ENCODE measurements at regions not wholly inside any gene's neighbourhood (a gene's known extent, or its start where the extent isn't known, plus 50 kb on each side); places are given as distances from the start of the nearest gene placed in this dataset.

- Histone ChIP-seq H3K36me3 (ENCODE audit: control insufficient read depth, insufficient read depth, low read length) (no peaks in the 10 kb centered on the region), H3K27me3 (ENCODE audit: control insufficient read depth, insufficient read depth, low read length) (no peaks in the 10 kb centered on the region), H3K4me1 (ENCODE audit: control insufficient read depth, insufficient read depth, low read length) (no peaks in the 10 kb centered on the region), H3K27ac (ENCODE audit: low read depth, low read length) (no peak overlapping the region), H3K4me3 (ENCODE audit: low read depth, low read length) (no peak overlapping the region), H3K9me3 (ENCODE audit: control insufficient read depth, insufficient read depth, low read length) (peaks cover 2% of the 10 kb centered on the region)
- DNase-seq (ENCODE audit: low read depth in 4 of 6, low spot score in 6 of 6): no peak
- 78% methylated on average over 2 of the region's 2 CpGs for WGBS (ENCODE audit: insufficient coverage)
These were observed 82.7 kb upstream of the SELENOK start for GRCh38 chr3:53974324-53974723.

GRCh38 chr3:53973905-53974304 is 82.2 kb upstream of the SELENOK start:
- DNase-seq (ENCODE audit: low read depth in 4 of 6, low spot score in 6 of 6): no peak
- Histone ChIP-seq H3K4me1 (ENCODE audit: control insufficient read depth, insufficient read depth, low read length) (no peaks in the 10 kb centered on the region), H3K4me3 (ENCODE audit: low read depth, low read length) (no peak overlapping the region), H3K27ac (ENCODE audit: low read depth, low read length) (no peak overlapping the region), H3K27me3 (ENCODE audit: control insufficient read depth, insufficient read depth, low read length) (no peaks in the 10 kb centered on the region), H3K9me3 (ENCODE audit: control insufficient read depth, insufficient read depth, low read length) (peaks cover 2% of the 10 kb centered on the region), H3K36me3 (ENCODE audit: control insufficient read depth, insufficient read depth, low read length) (no peaks in the 10 kb centered on the region)
- WGBS (ENCODE audit: insufficient coverage): 82% methylated on average over 4 of the region's 4 CpGs

- Histone ChIP-seq H3K4me3 (ENCODE audit: low read depth, low read length) (no peak overlapping the region), H3K9me3 (ENCODE audit: control insufficient read depth, insufficient read depth, low read length) (peaks cover 2% of the 10 kb centered on the region), H3K4me1 (ENCODE audit: control insufficient read depth, insufficient read depth, low read length) (no peaks in the 10 kb centered on the region), H3K27ac (ENCODE audit: low read depth, low read length) (no peak overlapping the region), H3K27me3 (ENCODE audit: control insufficient read depth, insufficient read depth, low read length) (no peaks in the 10 kb centered on the region), H3K36me3 (ENCODE audit: control insufficient read depth, insufficient read depth, low read length) (no peaks in the 10 kb centered on the region)
- 43% methylated on average over 2 of the region's 3 CpGs for WGBS (ENCODE audit: insufficient coverage)
- DNase-seq (ENCODE audit: low read depth in 4 of 6, low spot score in 6 of 6): no peak
These were observed 79.0 kb upstream of the SELENOK start for GRCh38 chr3:53970661-53971060.

- DNase-seq (ENCODE audit: low read depth in 4 of 6, low spot score in 6 of 6): no peak
- Histone ChIP-seq H3K27ac (ENCODE audit: low read depth, low read length) (no peak overlapping the region), H3K4me1 (ENCODE audit: control insufficient read depth, insufficient read depth, low read length) (no peaks in the 10 kb centered on the region), H3K36me3 (ENCODE audit: control insufficient read depth, insufficient read depth, low read length) (no peaks in the 10 kb centered on the region), H3K4me3 (ENCODE audit: low read depth, low read length) (no peak overlapping the region), H3K27me3 (ENCODE audit: control insufficient read depth, insufficient read depth, low read length) (no peaks in the 10 kb centered on the region), H3K9me3 (ENCODE audit: control insufficient read depth, insufficient read depth, low read length) (peaks cover 2% of the 10 kb centered on the region)
- WGBS (ENCODE audit: insufficient coverage): 82% methylated on average over 5 of the region's 7 CpGs
These were observed 77.4 kb upstream of the SELENOK start for GRCh38 chr3:53969086-53969485.

- Histone ChIP-seq H3K9me3 (ENCODE audit: control insufficient read depth, insufficient read depth, low read length) (no peaks in the 10 kb centered on the region), H3K4me1 (ENCODE audit: control insufficient read depth, insufficient read depth, low read length) (no peaks in the 10 kb centered on the region), H3K4me3 (ENCODE audit: low read depth, low read length) (no peak overlapping the region), H3K27ac (ENCODE audit: low read depth, low read length) (no peak overlapping the region), H3K27me3 (ENCODE audit: control insufficient read depth, insufficient read depth, low read length) (no peaks in the 10 kb centered on the region), H3K36me3 (ENCODE audit: control insufficient read depth, insufficient read depth, low read length) (no peaks in the 10 kb centered on the region)
- WGBS (ENCODE audit: insufficient coverage): no CpG with 5 or more reads among the region's 1 CpG
- no peak for DNase-seq (ENCODE audit: low read depth in 4 of 6, low spot score in 6 of 6)
These were observed 73.6 kb upstream of the SELENOK start for GRCh38 chr3:53965291-53965690.

- Histone ChIP-seq H3K27ac (ENCODE audit: low read depth, low read length) (no peak overlapping the region), H3K4me1 (ENCODE audit: control insufficient read depth, insufficient read depth, low read length) (no peaks in the 10 kb centered on the region), H3K27me3 (ENCODE audit: control insufficient read depth, insufficient read depth, low read length) (no peaks in the 10 kb centered on the region), H3K9me3 (ENCODE audit: control insufficient read depth, insufficient read depth, low read length) (no peaks in the 10 kb centered on the region), H3K4me3 (ENCODE audit: low read depth, low read length) (no peak overlapping the region), H3K36me3 (ENCODE audit: control insufficient read depth, insufficient read depth, low read length) (no peaks in the 10 kb centered on the region)
- 85% methylated on average over 7 of the region's 10 CpGs for WGBS (ENCODE audit: insufficient coverage)
- DNase-seq (ENCODE audit: low read depth in 4 of 6, low spot score in 6 of 6): peak in 1 of 6 donors; percentile 61
These were observed 66.2 kb upstream of the SELENOK start for GRCh38 chr3:53957831-53958230.

GRCh38 chr3:53956586-53956985 is 64.9 kb upstream of the SELENOK start:
- no peaks in the 10 kb centered on the region for H3K9me3 ChIP-seq (ENCODE audit: control insufficient read depth, insufficient read depth, low read length)
- H3K27me3 ChIP-seq (ENCODE audit: control insufficient read depth, insufficient read depth, low read length): no peaks in the 10 kb centered on the region
- no peak overlapping the region for H3K27ac ChIP-seq (ENCODE audit: low read depth, low read length)
- no peaks in the 10 kb centered on the region for H3K4me1 ChIP-seq (ENCODE audit: control insufficient read depth, insufficient read depth, low read length)
- WGBS (ENCODE audit: insufficient coverage): 60% methylated on average over 1 of the region's 6 CpGs
- no peaks in the 10 kb centered on the region for H3K36me3 ChIP-seq (ENCODE audit: control insufficient read depth, insufficient read depth, low read length)
- DNase-seq (ENCODE audit: low read depth in 4 of 6, low spot score in 6 of 6): no peak
- H3K4me3 ChIP-seq (ENCODE audit: low read depth, low read length): no peak overlapping the region

- Histone ChIP-seq H3K9me3 (ENCODE audit: control insufficient read depth, insufficient read depth, low read length) (peaks cover 4% of the 10 kb centered on the region), H3K27me3 (ENCODE audit: control insufficient read depth, insufficient read depth, low read length) (no peaks in the 10 kb centered on the region), H3K27ac (ENCODE audit: low read depth, low read length) (no peak overlapping the region), H3K36me3 (ENCODE audit: control insufficient read depth, insufficient read depth, low read length) (no peaks in the 10 kb centered on the region), H3K4me3 (ENCODE audit: low read depth, low read length) (no peak overlapping the region), H3K4me1 (ENCODE audit: control insufficient read depth, insufficient read depth, low read length) (no peaks in the 10 kb centered on the region)
- DNase-seq (ENCODE audit: low read depth in 4 of 6, low spot score in 6 of 6): peak in 2 of 6 donors; percentile 25 to 39
- no CpG with 5 or more reads among the region's 2 CpGs for WGBS (ENCODE audit: insufficient coverage)
These were observed 57.9 kb upstream of the SELENOK start for GRCh38 chr3:53949541-53949940.

GRCh38 chr3:53948174-53948573 is 56.5 kb upstream of the SELENOK start:
- Histone ChIP-seq H3K36me3 (ENCODE audit: control insufficient read depth, insufficient read depth, low read length) (no peaks in the 10 kb centered on the region), H3K4me3 (ENCODE audit: low read depth, low read length) (no peak overlapping the region), H3K27ac (ENCODE audit: low read depth, low read length) (no peak overlapping the region), H3K4me1 (ENCODE audit: control insufficient read depth, insufficient read depth, low read length) (no peaks in the 10 kb centered on the region), H3K27me3 (ENCODE audit: control insufficient read depth, insufficient read depth, low read length) (no peaks in the 10 kb centered on the region), H3K9me3 (ENCODE audit: control insufficient read depth, insufficient read depth, low read length) (peaks cover 4% of the 10 kb centered on the region)
- no CpG with 5 or more reads among the region's 1 CpG for WGBS (ENCODE audit: insufficient coverage)
- no peak for DNase-seq (ENCODE audit: low read depth in 4 of 6, low spot score in 6 of 6)

GRCh38 chr3:53944028-53944427 is 52.4 kb upstream of the SELENOK start:
- peak in 1 of 6 donors; percentile 54 for DNase-seq (ENCODE audit: low read depth in 4 of 6, low spot score in 6 of 6)
- no peak overlapping the region for H3K27ac ChIP-seq (ENCODE audit: low read depth, low read length)
- no peaks in the 10 kb centered on the region for H3K4me1 ChIP-seq (ENCODE audit: control insufficient read depth, insufficient read depth, low read length)
- no peak overlapping the region for H3K4me3 ChIP-seq (ENCODE audit: low read depth, low read length)
- no peaks in the 10 kb centered on the region for H3K36me3 ChIP-seq (ENCODE audit: control insufficient read depth, insufficient read depth, low read length)
- H3K27me3 ChIP-seq (ENCODE audit: control insufficient read depth, insufficient read depth, low read length): no peaks in the 10 kb centered on the region
- peaks cover 4% of the 10 kb centered on the region for H3K9me3 ChIP-seq (ENCODE audit: control insufficient read depth, insufficient read depth, low read length)
- WGBS (ENCODE audit: insufficient coverage): 83% methylated on average over 2 of the region's 3 CpGs

Measured in spinal cord (tissue), 9 donors.